Progenitor cell of endocrine pancreas (in vitro differentiated cells): ENCODE measurements at regions not wholly inside any gene's neighbourhood (a gene's known extent, or its start where the extent isn't known, plus 50 kb on each side); places are given as distances from the start of the nearest gene placed in this dataset.
A peak's percentile ranks its signal among the peaks of the same experiment; 100 is the strongest.
"Not testable (repeated sequence)": the region's sequence is repeated elsewhere in the genome, so short reads cannot be mapped to it uniquely, and the experiment has no call there.

Source experiments
- DNase-seq: peaks from one replicate; pipeline ENCODE4 v3.0.0; 2021; ENCODE audit warnings: low spot score; ENCODE audit not compliant: unreplicated experiment
- H3K27ac Mint-ChIP-seq: 2 replicates; pipeline ENCODE4 v1.8.0; 2021; ENCODE audit warnings: mild to moderate bottlenecking, moderate library complexity, mixed read lengths
- H3K27me3 Mint-ChIP-seq: 2 replicates; pipeline ENCODE4 v1.8.0; 2021; ENCODE audit warnings: mixed read lengths
- H3K36me3 Mint-ChIP-seq: 2 replicates; pipeline ENCODE4 v1.8.0; 2022; ENCODE audit warnings: mixed read lengths; ENCODE audit not compliant: insufficient read depth
- H3K4me1 Mint-ChIP-seq: 2 replicates; pipeline ENCODE4 v1.8.0; 2021; ENCODE audit warnings: low read depth, mixed read lengths
- H3K4me3 Mint-ChIP-seq: 2 replicates; pipeline ENCODE4 v1.8.0; 2021; ENCODE audit warnings: low read depth, mild to moderate bottlenecking, moderate library complexity, mixed read lengths
- H3K9me3 Mint-ChIP-seq: 2 replicates; pipeline ENCODE4 v1.8.0; 2021; ENCODE audit warnings: low read depth, mixed read lengths
- CTCF ChIP-seq: fragments of 200-600 bp; sonication (generic); IDR thresholded peaks from one replicate; pipeline ENCODE4 v1.5.0; 2021; ENCODE audit warnings: antibody characterized with exemption, mild to moderate bottlenecking; ENCODE audit not compliant: unreplicated experiment

- Mint-ChIP-seq H3K9me3 (peaks cover 4% of the 10 kb centered on the region), H3K27ac (no peak overlapping the region), H3K27me3 (peaks cover 4% of the 10 kb centered on the region), H3K4me3 (no peak overlapping the region), H3K4me1 (no peaks in the 10 kb centered on the region), H3K36me3 (no peaks in the 10 kb centered on the region)
- DNase-seq: no peak
- no peak for TF ChIP-seq CTCF
These were observed 369.0 kb upstream of the PPP2R3A start for GRCh38 chr3:135596563-135596962.

- peaks cover 4% of the 10 kb centered on the region for H3K27me3 Mint-ChIP-seq
- TF ChIP-seq CTCF: no peak
- H3K36me3 Mint-ChIP-seq: no peaks in the 10 kb centered on the region
- no peak overlapping the region for H3K27ac Mint-ChIP-seq
- no peak overlapping the region for H3K4me3 Mint-ChIP-seq
- H3K4me1 Mint-ChIP-seq: no peaks in the 10 kb centered on the region
- H3K9me3 Mint-ChIP-seq: no peaks in the 10 kb centered on the region
- no peak for DNase-seq
These were observed 367.7 kb upstream of the PPP2R3A start for GRCh38 chr3:135597855-135598254.

- peaks cover under 1% of the 10 kb centered on the region for H3K9me3 Mint-ChIP-seq
- H3K27me3 Mint-ChIP-seq: peaks cover 4% of the 10 kb centered on the region
- no peaks in the 10 kb centered on the region for H3K4me1 Mint-ChIP-seq
- no peak overlapping the region for H3K4me3 Mint-ChIP-seq
- H3K36me3 Mint-ChIP-seq: no peaks in the 10 kb centered on the region
- no peak overlapping the region for H3K27ac Mint-ChIP-seq
- DNase-seq: no peak
- no peak for TF ChIP-seq CTCF
These were observed 366.9 kb upstream of the PPP2R3A start for GRCh38 chr3:135598597-135598996.

- H3K4me1 Mint-ChIP-seq, DNase-seq, H3K4me3 Mint-ChIP-seq, H3K27ac Mint-ChIP-seq, H3K27me3 Mint-ChIP-seq, H3K9me3 Mint-ChIP-seq, H3K36me3 Mint-ChIP-seq: not testable (repeated sequence)
These were observed 361.0 kb upstream of the PPP2R3A start for GRCh38 chr3:135604512-135604911.

- peaks cover 5% of the 10 kb centered on the region for H3K4me1 Mint-ChIP-seq
- no peak overlapping the region for H3K4me3 Mint-ChIP-seq
- no peak overlapping the region for H3K27ac Mint-ChIP-seq
- no peaks in the 10 kb centered on the region for H3K27me3 Mint-ChIP-seq
- no peak for TF ChIP-seq CTCF
- no peak for DNase-seq
- H3K9me3 Mint-ChIP-seq: peaks cover 5% of the 10 kb centered on the region
- H3K36me3 Mint-ChIP-seq: no peaks in the 10 kb centered on the region
These were observed 347.4 kb upstream of the PPP2R3A start for GRCh38 chr3:135618123-135618522.

- no peak for TF ChIP-seq CTCF
- no peaks in the 10 kb centered on the region for H3K9me3 Mint-ChIP-seq
- H3K4me3 Mint-ChIP-seq: no peak overlapping the region
- DNase-seq: no peak
- H3K4me1 Mint-ChIP-seq: peaks cover 11% of the 10 kb centered on the region
- H3K27ac Mint-ChIP-seq: peak overlapping the region; percentile 35
- H3K36me3 Mint-ChIP-seq: no peaks in the 10 kb centered on the region
- no peaks in the 10 kb centered on the region for H3K27me3 Mint-ChIP-seq
These were observed 344.2 kb upstream of the PPP2R3A start for GRCh38 chr3:135621184-135621920.
